ENCODE measurements at regions not wholly inside any gene's neighbourhood (a gene's known extent, or its start where the extent isn't known, plus 50 kb on each side); places are given as distances from the start of the nearest gene placed in this dataset.

- TF ChIP-seq ZNF626 (tag by site-specific recombination; IDR thresholded peaks at IDR 0.05) (no peak), ZNF341 (tag by site-specific recombination; IDR thresholded peaks at IDR 0.05; ENCODE audit: low read depth) (no peak), KLF8 (tag by site-specific recombination; IDR thresholded peaks at IDR 0.05) (no peak), MYNN (tag by site-specific recombination; IDR thresholded peaks at IDR 0.05; ENCODE audit: borderline replicate concordance) (no peak), ZNF677 (tag by site-specific recombination; IDR thresholded peaks at IDR 0.05) (no peak), ZNF501 (tag by site-specific recombination; IDR thresholded peaks at IDR 0.05) (no peak), ZNF664 (tag by site-specific recombination; IDR thresholded peaks at IDR 0.05) (no peak), ZNF580 (tag by site-specific recombination; IDR thresholded peaks at IDR 0.05) (no peak), ZNF302 (tag by site-specific recombination; IDR thresholded peaks at IDR 0.05; ENCODE audit: low read depth) (no peak), ZNF335 (tag by site-specific recombination; conservative IDR thresholded peaks at IDR 0.05) (no peak), BCL11B (tag by site-specific recombination; IDR thresholded peaks at IDR 0.05; ENCODE audit: low read depth) (no peak), ZNF112 (tag by site-specific recombination; IDR thresholded peaks at IDR 0.05) (no peak), ZNF521 (tag by site-specific recombination; IDR thresholded peaks at IDR 0.05) (no peak), ZFP41 (tag by site-specific recombination; IDR thresholded peaks at IDR 0.05; ENCODE audit: borderline replicate concordance) (no peak)
These were observed 430.0 kb downstream of the TYW1 start (continued) for GRCh38 chr7:67426654-67427053.

GRCh38 chr7:67429735-67430134 lies 433.1 kb downstream of the TYW1 start:
- ChIA-PET POLR2A (no interaction called here), CTCF (no interaction called here)
- no peak for TF ChIP-seq BCL6B (tag by site-specific recombination; IDR thresholded peaks at IDR 0.05)
- TF ChIP-seq HIC1 (tag by site-specific recombination; IDR thresholded peaks at IDR 0.05), result no peak
- no peak for TF ChIP-seq ZNF555 (tag by site-specific recombination; conservative IDR thresholded peaks at IDR 0.05)
- no peak for TF ChIP-seq ZNF677 (tag by site-specific recombination; IDR thresholded peaks at IDR 0.05)
- TF ChIP-seq ZNF658 (tag by site-specific recombination; IDR thresholded peaks at IDR 0.05), result no peak
- no peak for TF ChIP-seq ZNF274 (IDR thresholded peaks at IDR 0.05; ENCODE audit: low read length)
- TF ChIP-seq ZNF274 (tag by site-specific recombination; IDR thresholded peaks at IDR 0.05; ENCODE audit: borderline replicate concordance), result no peak
- TF ChIP-seq ZNF501 (tag by site-specific recombination; IDR thresholded peaks at IDR 0.05), result no peak
- TF ChIP-seq BCL11B (tag by site-specific recombination; IDR thresholded peaks at IDR 0.05; ENCODE audit: low read depth), result no peak
- no peak for TF ChIP-seq ZBTB7A (tag by site-specific recombination; IDR thresholded peaks at IDR 0.05; ENCODE audit: low read depth)
- no peak for TF ChIP-seq ZNF391 (tag by site-specific recombination; IDR thresholded peaks at IDR 0.05; ENCODE audit: borderline replicate concordance, low read depth)
- TF ChIP-seq PRDM6 (tag by site-specific recombination; IDR thresholded peaks at IDR 0.05), result no peak
- no peak for TF ChIP-seq ZFHX2 (tag by site-specific recombination; conservative IDR thresholded peaks at IDR 0.05)
- TF ChIP-seq ZNF449 (tag by site-specific recombination; IDR thresholded peaks at IDR 0.05), result no peak
- TF ChIP-seq ZNF366 (tag by site-specific recombination; conservative IDR thresholded peaks at IDR 0.05), result no peak
- TF ChIP-seq ZSCAN4 (tag by site-specific recombination; IDR thresholded peaks at IDR 0.05), result no peak
- no peak for TF ChIP-seq EGR2 (tag by site-specific recombination; IDR thresholded peaks at IDR 0.05; ENCODE audit: low read depth)
- TF ChIP-seq ZNF48 (tag by site-specific recombination; IDR thresholded peaks at IDR 0.05), result no peak
- no peaks in the 10 kb centered on the region for H3K4me1 ChIP-seq (ENCODE audit: control insufficient read depth, insufficient read depth, low read length)
- H3K9me3 ChIP-seq (ENCODE audit: control insufficient read depth, insufficient read depth, low read depth, low read length), result no peaks in the 10 kb centered on the region
- H3K4me3 ChIP-seq (ENCODE audit: low read depth, low read length), result no peak overlapping the region
- H3K27ac ChIP-seq (ENCODE audit: extremely low read depth, low read depth, low read length), result no peak overlapping the region
- H3K36me3 ChIP-seq (ENCODE audit: control insufficient read depth in 2 of 2, insufficient read depth in 1 of 2, low read length in 2 of 2), result no peaks in the 10 kb centered on the region; a peak in 1 of 3 replicates

Data from HEK293 (cell line).